ENCODE measurements at regions not wholly inside any gene's neighbourhood (a gene's known extent, or its start where the extent isn't known, plus 50 kb on each side); places are given as distances from the start of the nearest gene placed in this dataset.

- Mint-ChIP-seq H3K36me3 (ENCODE audit: unreplicated experiment) (no peaks in the 10 kb centered on the region), H3K27me3 (ENCODE audit: unreplicated experiment) (no peaks in the 10 kb centered on the region), H3K4me3 (ENCODE audit: unreplicated experiment) (no peak overlapping the region), H3K4me1 (ENCODE audit: low read depth, unreplicated experiment) (no peaks in the 10 kb centered on the region), H3K27ac (ENCODE audit: unreplicated experiment) (no peak overlapping the region), H3K9me3 (ENCODE audit: unreplicated experiment) (no peaks in the 10 kb centered on the region)
- no peak for TF ChIP-seq CTCF (IDR thresholded peaks at IDR 0.05; ENCODE audit: partially characterized antibody, unreplicated experiment)
- no peak for DNase-seq
Observed at GRCh38 chr13:40153516-40153915, 498.1 kb downstream of the COG6 start.

GRCh38 chr13:40155201-40155600 lies 499.7 kb downstream of the COG6 start:
- no peaks in the 10 kb centered on the region for H3K27me3 Mint-ChIP-seq (ENCODE audit: unreplicated experiment)
- no peaks in the 10 kb centered on the region for H3K9me3 Mint-ChIP-seq (ENCODE audit: unreplicated experiment)
- TF ChIP-seq CTCF (IDR thresholded peaks at IDR 0.05; ENCODE audit: partially characterized antibody, unreplicated experiment) = no peak
- no peak for DNase-seq
- no peak overlapping the region for H3K27ac Mint-ChIP-seq (ENCODE audit: unreplicated experiment)
- H3K4me1 Mint-ChIP-seq (ENCODE audit: low read depth, unreplicated experiment) = peaks cover 3% of the 10 kb centered on the region
- no peak overlapping the region for H3K4me3 Mint-ChIP-seq (ENCODE audit: unreplicated experiment)
- H3K36me3 Mint-ChIP-seq (ENCODE audit: unreplicated experiment) = peaks cover 3% of the 10 kb centered on the region

GRCh38 chr13:40158218-40158617 lies 502.8 kb downstream of the COG6 start:
- H3K27me3 Mint-ChIP-seq (ENCODE audit: unreplicated experiment) = peaks cover 1% of the 10 kb centered on the region
- DNase-seq = no peak
- H3K4me1 Mint-ChIP-seq (ENCODE audit: low read depth, unreplicated experiment) = peaks cover 17% of the 10 kb centered on the region
- no peak for TF ChIP-seq CTCF (IDR thresholded peaks at IDR 0.05; ENCODE audit: partially characterized antibody, unreplicated experiment)
- H3K9me3 Mint-ChIP-seq (ENCODE audit: unreplicated experiment) = no peaks in the 10 kb centered on the region
- H3K4me3 Mint-ChIP-seq (ENCODE audit: unreplicated experiment) = no peak overlapping the region
- H3K36me3 Mint-ChIP-seq (ENCODE audit: unreplicated experiment) = peaks cover 3% of the 10 kb centered on the region
- no peak overlapping the region for H3K27ac Mint-ChIP-seq (ENCODE audit: unreplicated experiment)

GRCh38 chr13:40158757-40159156 lies 503.3 kb downstream of the COG6 start:
- no peak for TF ChIP-seq CTCF (IDR thresholded peaks at IDR 0.05; ENCODE audit: partially characterized antibody, unreplicated experiment)
- Mint-ChIP-seq H3K4me3 (ENCODE audit: unreplicated experiment) (no peak overlapping the region), H3K36me3 (ENCODE audit: unreplicated experiment) (peaks cover 3% of the 10 kb centered on the region), H3K9me3 (ENCODE audit: unreplicated experiment) (no peaks in the 10 kb centered on the region), H3K27ac (ENCODE audit: unreplicated experiment) (no peak overlapping the region), H3K27me3 (ENCODE audit: unreplicated experiment) (peaks cover 1% of the 10 kb centered on the region), H3K4me1 (ENCODE audit: low read depth, unreplicated experiment) (peaks cover 17% of the 10 kb centered on the region)
- no peak for DNase-seq

GRCh38 chr13:40159736-40160135 lies 504.3 kb downstream of the COG6 start:
- Mint-ChIP-seq H3K27ac (ENCODE audit: unreplicated experiment) (peak overlapping the region; percentile 1), H3K27me3 (ENCODE audit: unreplicated experiment) (peaks cover 1% of the 10 kb centered on the region), H3K4me1 (ENCODE audit: low read depth, unreplicated experiment) (peaks cover 17% of the 10 kb centered on the region), H3K9me3 (ENCODE audit: unreplicated experiment) (no peaks in the 10 kb centered on the region), H3K4me3 (ENCODE audit: unreplicated experiment) (no peak overlapping the region), H3K36me3 (ENCODE audit: unreplicated experiment) (peaks cover 3% of the 10 kb centered on the region)
- DNase-seq = no peak
- no peak for TF ChIP-seq CTCF (IDR thresholded peaks at IDR 0.05; ENCODE audit: partially characterized antibody, unreplicated experiment)

All from glutamatergic neuron (in vitro differentiated cells).